Choroid plexus epithelial cell (primary cell): ENCODE measurements at regions not wholly inside any gene's neighbourhood (a gene's known extent, or its start where the extent isn't known, plus 50 kb on each side); places are given as distances from the start of the nearest gene placed in this dataset.

Experiments
- DNase-seq: peaks from one replicate; pipeline ENCODE4 v3.0.0-alpha.2; 2010; ENCODE audit warnings: low read depth
- H3K4me3 ChIP-seq: 2 replicates; pipeline ENCODE4 v1.5.1; 2011; ENCODE audit warnings: low read depth, mild to moderate bottlenecking, control low read depth, low read length, moderate library complexity
- TF ChIP-seq, protein P1 (sequence below): conservative IDR thresholded peaks from 2 replicates; pipeline ENCODE4 v1.5.1; 2011; ENCODE audit warnings: low read depth, mild to moderate bottlenecking, control low read depth, inconsistent platforms, low read length, moderate library complexity

DNA sequence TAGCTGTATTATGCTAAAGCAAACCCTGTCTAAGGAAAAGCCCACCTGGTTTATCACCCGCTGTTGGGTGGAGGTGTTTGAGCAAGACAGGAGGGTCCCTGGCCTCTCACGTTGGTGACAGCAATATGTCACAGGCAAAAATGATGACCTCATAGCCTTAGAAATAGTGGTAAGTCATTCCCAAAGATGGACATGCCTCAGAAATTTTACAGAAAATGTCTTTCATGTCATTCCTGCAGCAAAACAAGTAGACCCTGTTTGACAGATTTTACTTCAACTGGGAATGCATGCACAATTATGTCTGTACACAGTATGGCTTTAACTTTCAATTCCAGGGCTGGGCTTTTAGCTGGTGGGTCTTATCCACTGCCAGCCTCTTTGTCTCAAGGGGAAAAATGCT, 362.3 kb upstream of the C2CD4B start:
- TF ChIP-seq, protein P1, sequence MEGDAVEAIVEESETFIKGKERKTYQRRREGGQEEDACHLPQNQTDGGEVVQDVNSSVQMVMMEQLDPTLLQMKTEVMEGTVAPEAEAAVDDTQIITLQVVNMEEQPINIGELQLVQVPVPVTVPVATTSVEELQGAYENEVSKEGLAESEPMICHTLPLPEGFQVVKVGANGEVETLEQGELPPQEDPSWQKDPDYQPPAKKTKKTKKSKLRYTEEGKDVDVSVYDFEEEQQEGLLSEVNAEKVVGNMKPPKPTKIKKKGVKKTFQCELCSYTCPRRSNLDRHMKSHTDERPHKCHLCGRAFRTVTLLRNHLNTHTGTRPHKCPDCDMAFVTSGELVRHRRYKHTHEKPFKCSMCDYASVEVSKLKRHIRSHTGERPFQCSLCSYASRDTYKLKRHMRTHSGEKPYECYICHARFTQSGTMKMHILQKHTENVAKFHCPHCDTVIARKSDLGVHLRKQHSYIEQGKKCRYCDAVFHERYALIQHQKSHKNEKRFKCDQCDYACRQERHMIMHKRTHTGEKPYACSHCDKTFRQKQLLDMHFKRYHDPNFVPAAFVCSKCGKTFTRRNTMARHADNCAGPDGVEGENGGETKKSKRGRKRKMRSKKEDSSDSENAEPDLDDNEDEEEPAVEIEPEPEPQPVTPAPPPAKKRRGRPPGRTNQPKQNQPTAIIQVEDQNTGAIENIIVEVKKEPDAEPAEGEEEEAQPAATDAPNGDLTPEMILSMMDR: no peak
- H3K4me3 ChIP-seq: no peak overlapping the region
- DNase-seq: no peak

DNA sequence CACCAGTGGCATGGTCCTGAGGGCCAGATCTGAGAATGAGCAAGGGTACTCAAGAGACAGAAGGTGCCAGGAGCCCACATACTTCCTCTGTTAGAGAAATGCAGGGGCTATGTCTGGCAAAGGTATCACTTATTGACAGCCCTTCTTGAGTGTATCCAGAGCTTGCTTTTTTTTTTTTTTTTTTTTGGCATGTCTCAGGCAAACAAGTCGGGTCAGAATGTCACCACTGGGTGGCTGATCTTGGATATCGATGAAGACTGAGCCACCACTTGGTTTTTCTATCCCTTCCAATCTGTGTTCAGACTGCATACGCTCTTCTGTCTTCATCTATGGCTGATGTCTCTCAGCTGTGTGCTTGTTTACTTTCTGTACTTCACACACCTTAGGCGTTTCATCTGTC, 363.4 kb upstream of the C2CD4B start:
- DNase-seq: no peak
- no peak overlapping the region for H3K4me3 ChIP-seq
- TF ChIP-seq, protein P1: no peak

DNA sequence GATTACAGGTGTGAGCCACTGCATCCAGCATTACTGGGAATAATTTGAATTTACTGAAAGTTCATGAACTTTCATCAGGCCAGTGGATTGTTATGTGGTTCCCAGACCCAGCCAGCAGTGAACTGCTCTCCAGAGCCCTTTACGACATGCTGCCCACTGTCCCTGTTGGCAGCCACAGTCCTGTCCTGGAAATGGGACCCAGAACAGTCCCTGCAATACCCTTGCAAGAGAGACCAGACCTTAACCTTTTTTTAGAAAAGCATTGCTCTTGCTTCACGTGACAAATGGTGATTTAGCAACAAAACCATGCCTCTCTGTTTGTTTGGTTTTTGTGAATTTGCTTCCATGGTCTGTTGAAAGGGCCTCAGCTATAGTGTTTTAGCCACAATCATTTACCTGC, 367.3 kb upstream of the C2CD4B start:
- no peak overlapping the region for H3K4me3 ChIP-seq
- TF ChIP-seq, protein P1: no peak
- no peak for DNase-seq

DNA sequence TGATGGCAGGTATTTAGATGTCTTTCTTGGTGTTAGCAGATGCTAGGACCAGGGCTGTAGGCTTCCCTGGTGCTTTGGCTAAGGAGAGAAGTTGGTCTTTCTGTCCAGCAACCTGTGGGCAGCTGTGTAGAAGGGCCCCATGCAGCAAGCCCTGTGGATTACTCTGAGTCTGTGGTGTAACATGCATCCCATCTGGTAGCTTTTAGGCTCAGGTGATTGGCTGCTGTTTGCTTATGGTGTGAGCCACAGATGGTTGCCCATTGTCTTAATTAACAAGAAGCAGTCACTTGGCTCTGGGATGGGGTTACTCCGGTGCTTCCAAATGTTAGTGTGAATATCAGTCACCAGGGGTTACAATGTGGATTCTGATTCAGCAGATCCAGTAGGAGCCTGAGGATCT, 368.6 kb upstream of the C2CD4B start:
- no peak overlapping the region for H3K4me3 ChIP-seq
- TF ChIP-seq, protein P1: no peak
- DNase-seq: no peak

DNA sequence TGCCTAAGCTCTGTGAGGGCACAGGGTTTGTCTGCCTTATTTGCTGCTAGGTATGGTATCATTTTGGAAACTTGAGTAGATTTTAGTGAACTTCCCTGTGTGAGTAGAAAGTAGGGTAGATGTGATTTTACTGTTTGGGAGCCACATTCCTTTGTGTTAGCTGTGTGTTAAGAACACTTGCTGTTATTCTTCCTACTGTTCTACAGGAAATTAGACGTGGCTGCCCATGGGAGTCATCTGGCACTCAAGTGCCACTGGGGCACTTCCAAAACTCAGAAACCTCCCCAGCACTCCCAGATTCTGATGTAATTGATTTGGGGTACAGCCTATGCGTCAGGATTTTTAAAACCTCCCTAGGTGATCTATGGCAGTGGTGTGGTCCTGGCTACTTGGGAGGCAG, 369.9 kb upstream of the C2CD4B start:
- no peak for DNase-seq
- H3K4me3 ChIP-seq: no peak overlapping the region
- TF ChIP-seq, protein P1: no peak

DNA sequence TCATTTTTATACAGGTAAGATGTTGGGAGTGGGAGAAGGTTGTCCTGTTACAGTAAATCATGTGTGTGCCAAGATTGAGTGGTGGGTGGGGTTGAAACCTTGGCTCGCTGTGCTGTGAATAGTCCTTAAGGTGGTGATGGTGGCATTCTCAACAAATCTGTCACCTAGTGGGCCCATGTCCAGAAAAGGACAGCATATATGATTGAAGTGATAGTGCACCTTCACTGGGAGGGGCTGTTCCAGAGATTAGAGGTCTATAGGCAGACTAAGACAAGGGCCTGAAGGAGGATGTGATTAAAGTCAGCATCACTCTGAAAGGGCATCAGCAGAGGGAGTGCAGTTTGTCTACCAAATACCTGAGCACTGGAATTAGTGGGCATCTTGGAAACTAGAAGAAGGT, 374.2 kb upstream of the C2CD4B start:
- DNase-seq: no peak
- TF ChIP-seq, protein P1: no peak
- H3K4me3 ChIP-seq: no peak overlapping the region

DNA sequence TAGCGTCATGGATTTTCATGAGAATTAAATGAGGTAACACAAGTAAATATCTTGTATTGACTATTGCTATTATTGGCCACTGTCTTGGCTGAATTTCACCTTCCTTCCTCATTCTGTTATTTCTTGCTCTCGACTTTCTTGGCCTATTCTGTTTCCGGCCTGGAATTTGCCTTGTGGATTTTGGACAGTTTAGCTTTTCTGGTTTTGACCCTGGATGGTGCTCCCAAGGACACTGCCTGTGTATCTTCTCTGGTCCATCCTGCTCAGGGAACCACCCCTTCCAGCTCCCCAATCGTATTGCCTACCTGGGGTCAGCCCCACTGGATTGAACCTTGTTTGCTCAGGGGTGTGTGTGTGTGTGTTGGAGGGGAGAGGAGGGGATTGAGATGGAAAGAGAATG, 376.2 kb upstream of the C2CD4B start:
- H3K4me3 ChIP-seq: no peak overlapping the region
- TF ChIP-seq, protein P1: no peak

More for the DNA sequence above, 376.2 kb upstream of the C2CD4B start:
- no peak for DNase-seq
